Hematopoietic multipotent progenitor cell treated with erythropoietin and hydrocortisone succinate and interleukin-3 and kit ligand, for 6 days (in vitro differentiated cells): ENCODE measurements at regions not wholly inside any gene's neighbourhood (a gene's known extent, or its start where the extent isn't known, plus 50 kb on each side); places are given as distances from the start of the nearest gene placed in this dataset.
"Not testable (repeated sequence)": the region's sequence is repeated elsewhere in the genome, so short reads cannot be mapped to it uniquely, and the experiment has no call there.

Experiments
- DNase-seq: peaks from one replicate; pipeline ENCODE4 v3.0.0-alpha.2; 2015

DNA sequence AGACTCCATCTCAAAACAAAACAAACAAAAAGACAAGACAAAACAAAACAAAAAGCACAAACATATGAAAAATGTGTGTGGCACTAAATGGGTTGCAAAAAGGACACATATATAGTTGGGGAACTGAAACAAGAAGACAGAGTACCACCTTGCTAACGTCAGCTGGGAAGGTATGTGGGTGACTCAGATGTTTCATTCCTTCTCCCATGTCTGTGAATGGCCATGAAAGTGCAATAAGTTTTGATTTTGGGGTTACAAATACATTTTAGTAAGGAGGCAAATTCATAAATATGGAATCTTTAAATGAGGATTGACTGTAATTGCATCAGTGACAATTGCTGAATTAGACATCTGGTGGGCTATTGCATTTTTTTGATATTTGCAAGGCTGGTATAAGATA, 81.6 kb upstream of the KLF4 start:
- no peak for DNase-seq

DNA sequence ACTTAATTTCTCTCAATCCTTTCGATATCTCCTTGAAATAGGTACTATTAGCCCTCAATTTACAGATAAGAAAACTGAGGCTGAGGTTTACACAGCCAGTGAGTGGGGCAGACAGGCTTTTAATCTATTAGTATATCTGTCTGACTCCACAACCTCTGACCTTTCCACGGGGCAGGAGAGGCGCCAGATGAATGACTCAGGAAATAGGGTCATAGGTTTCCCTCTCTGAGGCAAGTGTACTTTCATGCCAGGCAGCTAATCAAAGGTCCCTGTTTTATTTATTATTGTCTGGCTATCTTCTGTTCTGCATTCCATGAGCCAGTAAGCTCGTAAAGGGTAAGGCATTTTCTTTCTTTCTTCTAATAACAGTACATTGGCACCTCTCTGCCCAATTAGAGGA, 79.6 kb upstream of the KLF4 start:
- no peak for DNase-seq

DNA sequence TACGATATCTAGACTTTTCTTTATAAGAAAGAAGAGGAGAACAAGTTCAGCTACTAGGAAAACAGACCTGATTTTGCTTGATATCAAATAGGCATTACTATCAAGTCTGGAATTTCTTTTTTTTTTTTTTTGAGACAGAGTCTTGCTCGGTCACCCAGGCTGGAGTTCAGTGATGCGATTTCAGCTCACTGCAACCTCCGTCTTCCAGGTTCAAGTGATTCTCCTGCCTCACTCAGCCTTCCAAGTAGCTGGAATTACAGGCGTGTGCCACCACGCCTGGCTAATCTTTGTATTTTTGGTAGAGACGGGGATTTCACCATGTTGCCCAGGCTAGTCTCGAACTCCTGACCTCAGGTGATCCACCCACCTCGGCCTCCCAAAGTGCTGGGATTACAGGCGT, 78.8 kb upstream of the KLF4 start:
- DNase-seq, result not testable (repeated sequence)

DNA sequence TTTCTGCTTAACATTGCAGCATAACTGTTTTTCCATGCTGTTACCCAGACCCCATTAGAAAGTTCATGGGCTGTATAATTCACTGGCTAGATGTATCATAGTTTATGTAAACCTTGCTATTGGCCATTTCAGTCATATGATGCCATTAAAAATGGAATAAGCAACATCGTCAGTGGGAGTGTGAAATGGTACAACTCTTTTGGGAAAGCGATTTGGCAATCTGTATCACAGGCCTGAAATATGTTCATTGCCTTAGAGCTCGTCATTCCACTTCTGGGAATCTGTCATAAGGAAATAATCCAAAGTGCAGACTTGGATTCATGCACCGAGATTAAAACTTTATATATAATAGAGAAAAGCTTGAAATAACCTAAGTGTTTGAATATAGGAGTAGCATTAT, 77.9 kb upstream of the KLF4 start:
- DNase-seq, result no peak

DNA sequence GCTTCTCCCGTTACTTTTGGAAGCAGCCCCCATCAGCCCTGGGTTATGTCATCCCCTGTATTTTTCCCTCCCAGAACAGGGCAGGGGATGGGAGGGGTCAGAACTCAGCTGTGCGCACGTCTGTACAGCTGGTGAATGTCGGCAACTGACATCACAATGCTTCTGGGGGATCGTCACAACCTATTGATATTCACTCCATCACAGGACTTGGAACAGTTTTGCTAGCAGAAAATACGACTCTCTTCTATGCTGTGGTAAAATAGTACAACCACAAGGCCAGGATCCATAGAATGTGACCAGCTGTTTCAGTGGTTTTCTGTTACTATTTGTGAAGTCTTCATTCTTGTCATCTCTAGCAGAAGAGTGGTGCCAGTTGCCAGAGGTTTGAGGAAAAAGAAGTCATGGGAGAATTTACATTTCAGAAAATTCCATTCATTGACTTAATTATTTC, 77.1 kb upstream of the KLF4 start:
- DNase-seq, result no peak

DNA sequence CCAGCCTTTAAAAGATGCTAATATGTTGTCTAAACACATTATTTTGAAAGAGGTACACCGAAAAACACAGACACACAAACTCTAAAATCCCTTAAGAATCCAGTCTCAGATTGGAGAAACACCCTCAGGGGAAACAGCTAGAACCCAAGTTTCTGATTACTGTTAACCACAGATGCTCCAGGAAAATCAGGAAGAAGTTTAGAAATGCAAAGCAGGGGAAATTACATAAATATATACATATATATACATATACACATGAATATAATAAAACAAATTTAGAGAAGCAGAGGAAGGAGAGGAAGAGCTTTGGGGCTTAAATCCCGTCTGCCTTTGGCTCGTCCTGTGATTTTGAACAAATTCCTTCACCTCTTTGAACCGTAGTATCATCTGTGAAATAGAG, 73.2 kb upstream of the KLF4 start:
- no peak for DNase-seq

DNA sequence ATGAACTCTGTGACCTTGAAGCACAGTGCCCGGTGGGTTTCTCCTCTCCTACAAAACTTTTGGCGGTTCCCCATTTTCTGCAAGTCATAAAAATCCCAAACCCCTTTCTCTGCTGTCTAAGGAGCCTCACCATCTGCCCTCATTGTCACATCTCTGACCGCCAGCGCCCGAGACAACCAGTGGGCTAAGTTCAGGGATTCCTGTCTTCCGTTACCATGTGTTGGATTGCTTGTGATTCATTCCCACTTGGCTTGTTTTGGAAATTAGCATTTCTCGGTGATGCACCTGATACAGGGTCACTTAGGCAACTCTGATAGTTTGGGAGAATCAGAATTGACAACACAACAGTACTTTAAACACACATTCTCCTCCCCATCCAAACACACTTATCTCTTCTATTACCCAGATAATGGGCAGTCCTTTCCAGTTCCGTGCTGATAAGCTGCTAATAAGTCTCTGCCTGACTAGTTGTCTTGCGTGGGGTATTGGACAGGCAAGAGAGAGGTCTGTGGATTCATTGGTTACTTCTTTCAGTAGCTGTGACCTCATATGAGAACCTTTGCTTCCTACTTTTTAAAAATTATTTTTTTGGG, 70.0 kb upstream of the KLF4 start:
- DNase-seq, result no peak

DNA sequence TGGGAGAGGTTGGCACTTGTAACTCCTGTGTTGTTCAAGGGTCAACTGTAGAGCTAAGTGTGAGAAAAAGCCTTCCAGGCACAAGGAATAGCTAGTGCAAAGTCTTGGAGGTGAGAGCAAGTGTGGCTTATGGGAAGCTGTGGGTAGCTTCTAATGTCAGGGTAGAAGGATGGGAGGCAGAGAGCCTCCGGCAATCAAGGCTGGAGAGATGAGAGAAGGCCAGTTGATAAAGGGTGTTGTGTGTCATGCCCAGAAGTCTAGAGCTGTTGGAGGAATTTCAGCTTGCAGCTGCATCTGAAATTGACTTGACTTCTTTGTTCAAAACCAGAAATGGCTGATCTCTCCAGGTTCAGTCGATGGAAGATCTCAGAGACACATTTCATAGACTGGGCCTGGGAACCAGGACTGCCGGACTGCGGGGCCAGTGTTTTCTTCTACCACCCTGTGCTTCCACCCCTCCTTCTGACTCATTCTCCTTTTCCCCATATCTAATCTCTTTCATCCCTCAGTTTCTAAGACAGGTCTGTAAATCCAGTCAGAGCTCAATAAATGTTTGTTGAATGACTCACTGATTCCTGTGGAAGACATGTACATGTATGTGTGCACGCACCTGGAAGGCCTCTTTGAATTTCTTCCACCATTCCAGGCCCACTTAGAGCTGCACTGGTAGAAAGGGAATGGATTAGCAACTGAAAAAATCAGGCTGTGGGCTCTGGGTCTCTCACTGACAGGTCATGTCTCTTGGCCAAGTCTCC, 67.8 kb upstream of the KLF4 start:
- DNase-seq, result no peak

DNA sequence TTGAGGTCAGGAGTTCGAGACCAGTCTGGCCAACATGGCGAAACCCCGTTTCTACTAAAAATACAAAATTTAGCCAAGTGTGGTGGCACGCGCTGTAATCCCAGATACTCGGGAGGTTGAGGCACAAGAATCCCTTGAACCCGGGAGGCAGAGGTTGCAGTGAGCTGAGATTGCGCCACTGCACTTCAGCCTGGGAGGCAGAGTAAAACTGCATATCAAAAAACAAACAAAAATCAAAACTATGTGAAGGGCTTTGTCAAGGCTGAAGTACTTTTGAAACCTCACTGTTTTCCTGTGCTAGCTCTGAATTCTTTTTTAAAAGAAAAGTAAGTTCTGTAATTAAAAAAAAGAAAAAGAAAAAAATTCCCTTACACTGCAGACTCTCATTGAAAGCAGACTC, 65.1 kb upstream of the KLF4 start:
- DNase-seq, result no peak

DNA sequence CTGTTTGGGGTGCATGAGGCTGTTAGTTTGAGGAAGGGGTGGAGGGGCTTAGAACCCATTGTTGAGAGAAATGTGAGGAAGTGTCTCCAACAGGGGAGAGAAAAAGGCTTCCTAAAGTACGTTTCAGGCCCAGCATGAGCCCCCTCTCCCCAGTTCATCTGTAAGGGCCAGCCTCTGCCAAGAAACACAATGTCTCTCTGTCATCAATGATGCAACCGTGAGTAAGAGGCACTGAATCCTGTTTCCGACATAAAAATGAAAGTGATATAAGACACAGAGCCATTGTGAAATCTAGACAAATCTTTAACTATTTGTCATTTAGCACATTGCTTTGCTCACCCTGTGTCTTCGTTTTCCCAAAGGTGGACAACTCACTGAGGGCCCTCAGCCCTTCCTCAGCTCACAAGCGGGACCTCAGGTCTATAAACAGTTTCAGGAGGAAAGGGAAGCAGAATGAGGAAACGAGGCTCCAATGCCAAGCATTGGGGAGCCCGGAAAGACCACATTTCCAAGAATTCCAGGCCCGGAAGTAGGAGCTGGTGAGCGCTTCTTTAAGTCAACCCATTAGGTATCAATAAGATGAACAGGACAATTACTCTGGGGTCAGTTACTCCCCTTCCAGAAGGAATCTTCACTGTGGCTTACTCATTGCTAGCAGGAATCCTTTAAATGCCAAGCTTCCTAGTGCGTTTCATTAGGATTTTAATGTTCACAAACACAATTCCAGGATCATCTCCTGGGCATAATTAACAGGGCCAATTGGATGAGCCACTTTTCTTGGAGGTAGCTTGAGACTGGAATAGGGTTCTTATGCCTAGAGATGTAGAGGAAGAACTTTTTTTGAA, 59.0 kb upstream of the KLF4 start:
- no peak for DNase-seq

DNA sequence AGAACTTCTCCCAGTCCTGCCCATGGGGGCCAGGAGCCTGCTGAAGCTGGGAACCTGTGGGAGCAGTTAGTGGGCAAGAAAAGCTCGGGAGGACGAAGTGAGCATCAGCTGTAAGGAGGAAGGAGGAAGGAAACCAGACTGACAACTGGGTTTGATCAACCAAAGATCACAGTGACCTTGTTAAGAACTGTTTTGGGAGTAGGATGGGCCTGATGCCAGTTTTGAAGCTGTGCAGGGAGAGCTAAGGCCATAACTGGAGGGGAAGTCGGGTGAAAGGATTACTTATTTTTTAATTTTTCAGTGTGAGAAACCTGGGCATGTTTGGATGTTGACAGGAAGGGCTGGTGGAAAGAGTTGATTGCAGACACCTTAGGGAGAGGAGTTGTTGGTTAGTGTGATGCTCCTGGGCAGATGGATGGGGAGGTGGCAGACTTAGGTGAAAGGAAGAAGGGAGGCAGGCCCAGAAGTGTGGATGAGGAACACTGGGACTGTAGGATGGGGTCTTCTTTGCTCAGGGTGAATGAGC, 58.3 kb upstream of the KLF4 start:
- DNase-seq, result no peak

DNA sequence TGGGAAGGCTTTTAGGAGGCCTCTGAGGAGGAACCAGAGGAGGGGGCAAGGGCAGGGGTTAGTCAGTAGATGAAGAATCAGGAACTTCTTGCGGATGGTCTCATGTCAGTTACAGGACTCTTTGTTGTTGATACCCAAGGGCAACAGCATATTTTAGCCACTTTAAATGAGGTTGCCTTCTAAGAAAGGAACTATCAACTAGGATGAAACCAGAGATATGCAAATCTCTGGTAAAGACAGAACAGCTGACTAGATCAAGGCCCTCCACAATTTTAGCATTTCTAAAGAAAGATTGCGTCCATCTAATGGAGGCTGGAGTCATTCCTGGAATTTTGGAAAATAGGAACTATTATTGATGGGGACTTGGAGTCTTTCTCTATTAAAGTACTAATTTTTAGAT, 57.7 kb upstream of the KLF4 start:
- DNase-seq, result no peak

DNA sequence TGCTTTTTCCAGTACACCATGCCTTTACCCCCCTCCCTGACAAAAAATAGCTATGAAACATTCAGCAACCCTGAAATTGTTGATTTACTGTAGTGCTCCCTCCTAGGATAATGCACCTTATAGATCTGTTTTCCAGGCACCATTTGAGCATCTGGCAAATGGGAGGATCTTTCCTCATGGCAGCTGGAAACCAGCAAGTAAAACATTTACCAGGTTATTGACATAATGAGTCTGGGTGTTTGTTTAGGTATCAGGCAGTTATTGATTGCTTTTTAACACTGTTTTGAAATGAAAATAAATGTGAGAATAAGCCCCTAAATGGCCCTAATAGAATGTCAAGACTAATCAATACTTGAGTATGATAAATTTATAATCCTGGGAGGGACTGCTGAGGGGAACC, 57.3 kb upstream of the KLF4 start:
- DNase-seq, result no peak

DNA sequence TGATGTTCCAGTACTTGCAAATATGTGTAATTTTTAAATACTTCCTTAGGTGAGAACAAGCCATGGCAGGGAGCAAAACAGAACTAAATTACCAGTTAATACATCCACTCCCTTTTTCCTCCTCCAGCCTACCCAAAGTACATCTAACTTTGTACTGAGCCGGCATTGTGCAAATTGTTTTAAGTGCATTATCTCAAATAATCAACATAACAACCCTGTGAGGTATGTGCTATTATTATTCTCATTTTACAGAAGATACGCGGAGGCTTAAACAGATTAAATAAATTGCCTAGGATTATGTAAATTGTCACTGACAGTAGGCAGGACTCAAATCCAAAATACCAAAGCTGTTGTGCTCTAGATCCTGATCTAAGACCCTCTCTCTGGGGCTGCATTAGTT, 55.5 kb upstream of the KLF4 start:
- no peak for DNase-seq

DNA sequence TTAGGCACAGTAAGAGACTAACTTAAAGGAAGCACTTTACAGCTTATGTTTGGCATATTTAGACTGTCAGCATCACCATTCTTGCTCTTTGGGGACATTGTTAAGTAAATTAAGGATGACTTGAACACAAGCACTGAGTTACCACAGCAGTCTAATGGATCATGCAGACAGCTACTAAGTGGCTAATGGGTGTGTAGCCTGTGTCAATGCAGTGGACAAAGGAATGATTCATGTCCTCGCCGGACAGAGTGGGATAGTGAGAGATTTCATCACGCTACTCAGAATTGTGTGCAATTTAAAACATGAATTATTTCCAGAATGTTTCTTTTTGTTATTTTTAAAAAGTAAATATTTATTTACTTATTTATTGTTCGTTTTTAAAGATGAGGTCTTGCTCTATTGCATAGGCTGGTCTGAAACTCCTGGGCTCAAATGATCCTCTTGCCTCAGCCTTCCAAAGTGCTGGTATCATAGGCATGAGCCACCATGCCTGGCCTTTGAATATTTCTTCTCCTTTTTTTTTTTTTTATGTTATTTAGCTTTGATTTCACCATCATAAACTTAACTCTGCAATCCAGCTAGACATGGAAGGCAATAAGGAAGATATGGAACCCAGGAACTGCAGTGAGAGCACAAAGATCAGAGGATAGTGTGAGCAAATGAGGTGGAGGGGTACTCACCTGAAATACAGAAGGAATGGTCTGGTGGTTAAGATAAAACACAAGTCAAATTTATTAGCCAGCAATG, 53.0 kb upstream of the KLF4 start:
- no peak for DNase-seq

DNA sequence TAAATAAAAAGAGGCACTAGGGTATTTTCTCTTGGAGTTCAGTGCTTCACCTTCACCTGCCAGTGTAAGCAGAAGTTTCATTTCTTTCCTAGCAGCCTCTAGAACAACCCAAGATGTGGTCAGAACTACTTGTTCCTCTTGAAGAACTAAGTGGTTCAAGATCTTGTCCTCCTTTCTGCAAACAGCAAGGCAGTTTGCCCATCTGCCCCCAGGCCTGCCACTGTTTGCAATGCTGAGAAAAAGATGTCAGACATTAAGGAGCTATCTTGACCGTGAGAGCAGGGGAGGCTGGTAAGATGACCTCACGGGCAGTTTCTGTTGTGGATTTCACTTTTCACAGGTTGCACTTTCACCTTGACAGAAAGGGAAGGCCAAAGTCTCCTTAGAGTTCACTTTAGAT, 52.0 kb upstream of the KLF4 start:
- DNase-seq, result no peak

DNA sequence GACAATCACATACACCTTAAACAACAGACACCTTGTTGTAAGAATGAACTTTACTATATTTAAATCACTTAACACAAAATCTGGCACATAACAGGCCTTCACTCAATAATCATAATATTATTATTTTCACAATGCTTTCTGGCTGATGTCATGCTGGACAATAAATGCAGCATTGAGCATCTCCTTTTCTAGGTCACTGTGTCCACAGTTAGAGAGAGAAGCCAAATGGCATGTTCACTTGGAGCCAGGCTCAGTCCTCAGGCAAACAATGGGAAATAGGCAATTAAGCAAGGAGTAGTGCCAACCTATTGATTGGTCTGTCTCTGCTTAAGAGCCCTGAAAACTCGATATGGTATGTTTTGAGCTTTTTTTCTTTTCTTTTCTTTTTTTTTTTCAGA, 50.6 kb upstream of the KLF4 start:
- DNase-seq, result no peak

DNA sequence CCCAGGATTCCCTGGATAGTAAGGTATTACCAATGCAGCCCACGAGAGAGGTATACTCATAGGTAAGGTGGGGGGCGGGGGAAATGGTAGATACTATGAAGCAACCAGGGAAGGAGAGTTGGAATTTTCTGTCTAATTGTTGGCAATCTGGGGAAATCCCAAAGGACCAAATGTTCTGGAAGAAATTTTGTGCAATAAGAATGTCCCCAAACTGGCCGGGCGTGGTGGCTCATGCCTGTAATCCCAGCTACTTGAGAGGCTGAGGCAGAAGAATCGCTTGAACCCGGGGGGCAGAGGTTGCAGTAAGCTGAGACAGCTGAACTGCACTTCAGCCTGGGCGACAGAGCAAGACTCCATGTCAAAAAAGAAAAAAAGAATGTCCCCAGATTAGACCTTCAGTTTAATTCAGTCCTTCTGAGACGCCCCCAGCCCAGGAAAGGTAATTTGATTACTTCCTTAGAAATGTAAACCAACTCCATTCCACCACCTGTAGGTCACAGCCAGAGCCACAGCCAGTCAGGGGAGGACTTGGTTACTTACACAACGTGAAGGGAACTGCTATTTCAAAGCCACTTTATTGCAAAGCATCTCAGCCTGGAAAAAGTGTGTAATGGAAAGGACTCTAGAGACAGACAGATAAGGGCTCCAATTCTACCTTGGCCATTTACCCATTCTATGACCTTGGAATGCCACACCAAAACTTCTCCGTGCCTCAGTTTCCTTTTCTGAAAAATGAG, 50.0 kb upstream of the KLF4 start:
- no peak for DNase-seq
